ENCODE measurements at regions not wholly inside any gene's neighbourhood (a gene's known extent, or its start where the extent isn't known, plus 50 kb on each side); places are given as distances from the start of the nearest gene placed in this dataset.

DNA sequence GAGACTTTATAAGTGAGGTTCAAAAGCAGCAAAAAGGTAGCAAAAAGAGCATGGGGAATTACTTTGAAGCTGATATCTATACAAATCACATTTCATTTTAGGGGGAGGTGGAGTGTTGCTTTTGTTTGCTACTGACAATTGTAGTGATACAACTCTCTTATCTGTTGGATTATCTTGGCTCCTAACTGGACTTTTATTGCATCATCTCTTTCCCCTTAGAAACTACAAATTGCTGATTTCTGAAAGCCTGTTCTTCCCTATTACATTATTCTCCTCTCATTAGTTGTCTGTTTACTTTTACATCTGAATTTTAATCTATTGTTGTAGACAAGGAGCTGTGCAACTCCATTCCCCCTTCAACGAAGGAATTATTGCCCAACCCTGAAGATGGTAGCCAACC, 75.0 kb upstream of the GNPDA2 start:
- TF ChIP-seq, protein P1, sequence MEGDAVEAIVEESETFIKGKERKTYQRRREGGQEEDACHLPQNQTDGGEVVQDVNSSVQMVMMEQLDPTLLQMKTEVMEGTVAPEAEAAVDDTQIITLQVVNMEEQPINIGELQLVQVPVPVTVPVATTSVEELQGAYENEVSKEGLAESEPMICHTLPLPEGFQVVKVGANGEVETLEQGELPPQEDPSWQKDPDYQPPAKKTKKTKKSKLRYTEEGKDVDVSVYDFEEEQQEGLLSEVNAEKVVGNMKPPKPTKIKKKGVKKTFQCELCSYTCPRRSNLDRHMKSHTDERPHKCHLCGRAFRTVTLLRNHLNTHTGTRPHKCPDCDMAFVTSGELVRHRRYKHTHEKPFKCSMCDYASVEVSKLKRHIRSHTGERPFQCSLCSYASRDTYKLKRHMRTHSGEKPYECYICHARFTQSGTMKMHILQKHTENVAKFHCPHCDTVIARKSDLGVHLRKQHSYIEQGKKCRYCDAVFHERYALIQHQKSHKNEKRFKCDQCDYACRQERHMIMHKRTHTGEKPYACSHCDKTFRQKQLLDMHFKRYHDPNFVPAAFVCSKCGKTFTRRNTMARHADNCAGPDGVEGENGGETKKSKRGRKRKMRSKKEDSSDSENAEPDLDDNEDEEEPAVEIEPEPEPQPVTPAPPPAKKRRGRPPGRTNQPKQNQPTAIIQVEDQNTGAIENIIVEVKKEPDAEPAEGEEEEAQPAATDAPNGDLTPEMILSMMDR (IDR thresholded peaks at IDR 0.05): no peak
- no peak for TF ChIP-seq POLR2A (IDR thresholded peaks at IDR 0.05)
- TF ChIP-seq POLR2AphosphoS5 (IDR thresholded peaks at IDR 0.05): no peak
